SK-N-SH (cell line): ENCODE measurements at regions not wholly inside any gene's neighbourhood (a gene's known extent, or its start where the extent isn't known, plus 50 kb on each side); places are given as distances from the start of the nearest gene placed in this dataset.

Experiments used
- CTCF ChIA-PET: fragments of 300-600, 350-600 bp; formaldehyde crosslinking; extraction: SDS; loops from one replicate; lab custom pipeline; 2021; lab: Yijun Ruan, JAX
- POLR2A ChIA-PET: fragments of 350-600 bp; sonication (Branson Sonifier 250); formaldehyde crosslinking; extraction: SDS; loops from one replicate; lab custom pipeline; 2020; ENCODE audit warnings: antibody characterized with exemption, inconsistent platforms; lab: Yijun Ruan, JAX
- DNase-seq: peaks from one replicate; pipeline ENCODE4 v3.0.0; 2012
- H2AFZ ChIP-seq: fragments of 200-600 bp; sonication (generic); 2 replicates; pipeline ENCODE4 v1.8.1; 2016; ENCODE audit warnings: antibody characterized with exemption, mild to moderate bottlenecking, low read depth
- H3F3A ChIP-seq: fragments of 200-600 bp; sonication (generic); replicated peaks from 2 replicates; pipeline ENCODE3; 2016; ENCODE audit warnings: antibody characterized with exemption, mild to moderate bottlenecking; ENCODE audit not compliant: insufficient read depth
- H3K27ac ChIP-seq, 2 experiments: fragments of 200-500 bp in 1 of 2; fragments of 200-600 bp in 1 of 2; sonication (Bioruptor generic) in 1 of 2; sonication (generic), shearing (Covaris generic) in 1 of 2; 2 replicates each; pipeline versions ENCODE4 v1.5.1 to v1.6.1; 2014 to 2016; ENCODE audit warnings: low read depth in 2 of 2, inconsistent platforms in 1 of 2, low read length in 1 of 2, mild to moderate bottlenecking in 1 of 2, mixed read lengths in 1 of 2
- H3K27me3 ChIP-seq: fragments of 200-600 bp; sonication (generic), shearing (Covaris generic); 2 replicates; pipeline ENCODE4 v1.6.1; 2016; ENCODE audit warnings: mixed run types; ENCODE audit not compliant: insufficient read depth
- H3K36me3 ChIP-seq, 2 experiments: fragments of 200-500 bp in 1 of 2; fragments of 200-600 bp in 1 of 2; sonication (Bioruptor generic) in 1 of 2; sonication (generic) in 1 of 2; replicated peaks in 1 of 2; 2 replicates each; pipeline versions ENCODE3 to v1.5.1; 2014 to 2016; ENCODE audit warnings: low read length in 1 of 2, mild to moderate bottlenecking in 1 of 2; ENCODE audit not compliant: insufficient read depth in 2 of 2, control insufficient read depth in 1 of 2
- H3K4me1 ChIP-seq, 2 experiments: fragments of 200-500 bp in 1 of 2; fragments of 200-600 bp in 1 of 2; sonication (Bioruptor generic) in 1 of 2; sonication (generic), shearing (Covaris generic) in 1 of 2; 2 replicates each; pipeline versions ENCODE4 v1.5.1 to v1.6.1; 2014 to 2016; ENCODE audit warnings: low read depth in 1 of 2, low read length in 1 of 2, mixed run types in 1 of 2; ENCODE audit not compliant: insufficient read depth in 2 of 2, control insufficient read depth in 1 of 2
- H3K4me2 ChIP-seq: fragments of 200-600 bp; sonication (generic), shearing (Covaris generic); 2 replicates; pipeline ENCODE4 v1.6.1; 2017; ENCODE audit warnings: mixed run types
- H3K4me3 ChIP-seq, 2 experiments: fragments of 200-500 bp in 1 of 2; fragments of 200-600 bp in 1 of 2; sonication (Bioruptor generic) in 1 of 2; sonication (generic), shearing (Covaris generic) in 1 of 2; 2 replicates each; pipeline versions ENCODE4 v1.5.1 to v1.8.1; 2014 to 2016; ENCODE audit warnings: low read depth in 2 of 2, inconsistent platforms in 1 of 2, low read length in 1 of 2, mild to moderate bottlenecking in 1 of 2, mixed read lengths in 1 of 2, moderate library complexity in 1 of 2
- H3K79me2 ChIP-seq: fragments of 200-600 bp; sonication (generic); 2 replicates; pipeline ENCODE4 v1.8.1; 2017; ENCODE audit warnings: mild to moderate bottlenecking; ENCODE audit not compliant: insufficient read depth
- H3K9ac ChIP-seq: fragments of 200-600 bp; sonication (generic); 2 replicates; pipeline ENCODE4 v1.6.1; 2017; ENCODE audit warnings: mixed run types
- H3K9me2 ChIP-seq: fragments of 200-600 bp; sonication (generic); 2 replicates; pipeline ENCODE4 v1.6.1; 2017; ENCODE audit warnings: mixed run types
- H3K9me3 ChIP-seq: fragments of 200-600 bp; sonication (generic); 2 replicates; pipeline ENCODE4 v1.6.1; 2017; ENCODE audit warnings: mixed run types, mild to moderate bottlenecking, moderate library complexity
- H4K20me1 ChIP-seq: fragments of 200-600 bp; sonication (generic); 2 replicates; pipeline ENCODE4 v1.6.1; 2017; ENCODE audit warnings: mild to moderate bottlenecking, mixed run types; ENCODE audit not compliant: insufficient read depth
- CHD2 ChIP-seq: fragments of 150-350 bp; IDR thresholded peaks from 2 replicates; pipeline ENCODE4 v1.6.1; 2018; ENCODE audit warnings: low read length; ENCODE audit not compliant: partially characterized antibody
- CTCF ChIP-seq: fragments of 200-600 bp; sonication (generic); IDR thresholded peaks from 2 replicates; pipeline ENCODE4 v1.6.1; 2017; ENCODE audit warnings: antibody characterized with exemption, mild to moderate bottlenecking, moderate library complexity
- EZH2phosphoT487 ChIP-seq: fragments of 200-600 bp; sonication (generic); IDR thresholded peaks from 2 replicates; pipeline ENCODE4 v1.6.1; 2017; ENCODE audit warnings: low read depth, mixed run types, mild to moderate bottlenecking, antibody characterized with exemption, moderate library complexity, borderline replicate concordance
- FOSL2 ChIP-seq: IDR thresholded peaks from 2 replicates; pipeline ENCODE4 v1.4.0; 2012; ENCODE audit warnings: low read depth, mild to moderate bottlenecking, moderate library complexity, borderline replicate concordance
- FOXJ3 ChIP-seq: sonication (generic); formaldehyde crosslinking; IDR thresholded peaks from 2 replicates; pipeline ENCODE4 v1.5.1; 2020; ENCODE audit warnings: mild to moderate bottlenecking, missing genetic modification reagents
- GABPA ChIP-seq: IDR thresholded peaks from 2 replicates; pipeline ENCODE4 v1.4.0; 2012; ENCODE audit warnings: low read depth, mild to moderate bottlenecking
- IRF3 ChIP-seq: fragments of 150-350 bp; IDR thresholded peaks from 2 replicates; pipeline ENCODE4 v1.6.1; 2016; ENCODE audit warnings: mild to moderate bottlenecking, low read depth, low read length
- JUND ChIP-seq: IDR thresholded peaks from 2 replicates; pipeline ENCODE4 v1.4.0; 2012
- MEF2A ChIP-seq: IDR thresholded peaks from 2 replicates; pipeline ENCODE4 v1.4.0; 2012; ENCODE audit warnings: low read depth, borderline replicate concordance
- MXI1 ChIP-seq: IDR thresholded peaks from 2 replicates; pipeline ENCODE4 v1.6.1; 2012; ENCODE audit warnings: mild to moderate bottlenecking, low read depth, low read length, improper control_type of control experiment
- RXRA ChIP-seq: IDR thresholded peaks from 2 replicates; pipeline ENCODE4 v1.4.0; 2012; ENCODE audit warnings: low read depth, mild to moderate bottlenecking, borderline replicate concordance
- SIN3A ChIP-seq: IDR thresholded peaks from 2 replicates; pipeline ENCODE4 v1.6.1; 2012; ENCODE audit warnings: low read depth, mild to moderate bottlenecking, low read length, moderate library complexity, borderline replicate concordance
- SMC3 ChIP-seq: IDR thresholded peaks from 2 replicates; pipeline ENCODE4 v1.6.1; 2012; ENCODE audit warnings: low read depth, low read length, improper control_type of control experiment
- TCF12 ChIP-seq: IDR thresholded peaks from 2 replicates; pipeline ENCODE4 v1.4.0; 2012
- USF1 ChIP-seq: IDR thresholded peaks from 2 replicates; pipeline ENCODE4 v1.4.0; 2012; ENCODE audit warnings: low read depth, borderline replicate concordance
- WGBS: methylation state at CpG from one replicate; pipeline ENCODE4 v1.1.6; 2017; ENCODE audit warnings: low lambda C conversion rate; 5-methylcytosine and 5-hydroxymethylcytosine counted together

- ChIA-PET POLR2A (no interaction called here), CTCF (interaction anchor here (0.8 kb wide), 1 partner anchor 32 kb away, joined by 3 read pairs; no protein-coding TSS in a partner anchor)
- 17% methylated on average over 5 of the region's 5 CpGs for WGBS
- H4K20me1 ChIP-seq = no peaks in the 10 kb centered on the region
- no peaks in the 10 kb centered on the region for H3F3A ChIP-seq
- no peaks in the 10 kb centered on the region for H3K79me2 ChIP-seq
- H3K27ac ChIP-seq = no peak overlapping the region
- H2AFZ ChIP-seq = no peak overlapping the region
- H3K27me3 ChIP-seq = no peaks in the 10 kb centered on the region
- H3K9ac ChIP-seq = no peak overlapping the region
- no peak for TF ChIP-seq JUND
- no peak for TF ChIP-seq RXRA
- TF ChIP-seq CTCF = no peak
- TF ChIP-seq SMC3 = no peak
- no peak for TF ChIP-seq CHD2
- TF ChIP-seq EZH2phosphoT487 = no peak
- TF ChIP-seq USF1 = no peak
- no peak for TF ChIP-seq TCF12
- no peak for TF ChIP-seq SIN3A
- no peak for TF ChIP-seq IRF3
- no peak for TF ChIP-seq FOXJ3 (CRISPR knock-in tag)
- TF ChIP-seq GABPA = no peak
- no peak for TF ChIP-seq FOSL2
- no peak for TF ChIP-seq MXI1
- TF ChIP-seq MEF2A = no peak
- peaks cover 0 to 4% of the 10 kb centered on the region in 2 experiments; a peak in 2 of 4 replicates for H3K4me1 ChIP-seq
- H3K4me3 ChIP-seq = no peak overlapping the region
- no peaks in the 10 kb centered on the region for H3K36me3 ChIP-seq
- DNase-seq = no peak
- H3K9me2 ChIP-seq = no peaks in the 10 kb centered on the region
- no peaks in the 10 kb centered on the region for H3K9me3 ChIP-seq
- H3K4me2 ChIP-seq = no peak overlapping the region
Measured at GRCh38 chr2:122101319-122101718, 345.9 kb downstream of the TSN start.
